Stimulated activated CD8-positive, alpha-beta memory T cell treated with anti-CD3 and anti-CD28 coated beads, Interleukin-7, amount 100 ng/mL, for 4 hours (primary cell): ENCODE measurements at regions not wholly inside any gene's neighbourhood (a gene's known extent, or its start where the extent isn't known, plus 50 kb on each side); places are given as distances from the start of the nearest gene placed in this dataset.

Experiments
- DNase-seq, 2 donors: peaks; one replicate each; pipeline ENCODE4 v3.0.0-alpha.2; 2020; ENCODE audit warnings: low read depth in 2 of 2

GRCh38 chr2:120440521-120441350, 94.8 kb downstream of the INHBB start:
- no peak for DNase-seq

- no peak for DNase-seq
Measured at GRCh38 chr2:120441351-120441700, 95.4 kb downstream of the INHBB start.

DNA sequence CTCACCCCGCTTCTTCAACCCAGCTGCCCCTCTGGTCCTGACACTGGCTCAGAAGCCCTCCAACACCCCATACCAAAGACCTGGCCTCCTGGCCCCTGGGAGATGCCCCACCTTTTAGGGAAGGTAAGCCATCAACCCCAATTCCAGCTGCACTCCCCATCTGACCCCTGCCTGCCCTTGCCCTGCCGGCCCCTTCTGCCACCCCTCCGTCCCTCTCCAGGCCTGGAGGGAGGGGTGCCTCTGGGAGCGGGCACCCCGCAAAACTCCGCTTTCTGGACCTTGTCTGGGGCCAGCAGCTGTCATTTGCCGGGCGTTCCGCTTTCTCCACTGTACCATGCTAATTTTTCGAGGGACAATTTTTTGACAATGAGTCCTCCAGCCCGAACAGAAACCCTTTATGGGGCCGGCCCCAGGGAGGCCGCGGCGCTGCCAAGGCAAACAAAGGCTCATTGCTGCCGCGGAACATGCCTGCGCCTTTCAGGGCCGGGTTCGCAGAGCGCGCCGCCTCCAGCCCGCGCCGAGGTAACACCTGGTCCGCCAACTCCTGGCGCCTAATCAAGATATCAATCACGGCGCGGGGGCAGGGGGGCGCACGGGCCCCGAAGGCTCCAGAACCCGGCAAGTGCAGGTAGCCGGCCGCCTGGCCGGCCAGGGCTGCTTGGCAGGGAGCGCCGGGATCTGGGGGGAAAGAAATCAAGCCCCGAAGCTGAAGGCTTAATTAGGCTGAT, 96.0 kb downstream of the INHBB start:
- no peak for DNase-seq

DNA sequence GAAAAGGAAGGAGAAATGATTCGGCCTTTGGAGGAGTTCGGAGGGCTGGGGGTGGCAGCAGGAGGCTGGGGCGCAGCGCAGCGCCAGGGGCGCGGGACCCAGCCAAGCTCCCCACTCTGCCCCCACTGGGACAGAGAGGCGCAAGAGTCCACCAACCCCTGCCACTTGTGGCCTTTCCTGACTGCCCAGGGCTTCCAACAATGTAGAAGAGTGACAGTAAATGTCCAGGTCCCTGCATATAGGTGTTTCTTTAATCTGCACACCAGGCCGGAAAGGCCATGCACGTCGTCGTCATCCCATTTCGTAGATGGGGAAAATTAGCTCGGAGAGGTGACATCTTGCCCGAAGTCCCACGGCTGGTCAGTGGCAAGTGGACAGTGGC, 96.6 kb downstream of the INHBB start:
- DNase-seq, result no peak

GRCh38 chr2:120442923-120443571, 97.1 kb downstream of the INHBB start:
- DNase-seq, result no peak

DNA sequence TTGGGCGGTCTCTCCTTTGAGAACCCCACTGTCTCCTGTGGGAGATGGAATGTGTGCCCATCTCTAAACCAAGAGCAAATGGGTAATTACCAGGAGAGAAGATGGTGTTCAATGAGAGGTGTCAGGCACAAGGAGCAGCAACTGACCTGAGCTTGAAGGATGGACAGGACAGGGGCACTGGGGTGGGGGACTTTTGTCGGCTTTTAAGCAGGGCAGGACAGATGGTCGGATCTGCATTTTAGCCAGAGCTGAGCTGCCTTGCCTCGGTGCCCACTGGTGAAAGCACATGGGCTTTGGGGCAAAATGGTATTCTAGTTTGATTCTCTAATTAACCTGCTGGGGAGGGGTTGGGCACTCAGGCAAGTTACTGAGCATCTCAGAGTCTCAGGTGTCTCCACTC, 98.0 kb downstream of the INHBB start:
- DNase-seq, result no peak

DNA sequence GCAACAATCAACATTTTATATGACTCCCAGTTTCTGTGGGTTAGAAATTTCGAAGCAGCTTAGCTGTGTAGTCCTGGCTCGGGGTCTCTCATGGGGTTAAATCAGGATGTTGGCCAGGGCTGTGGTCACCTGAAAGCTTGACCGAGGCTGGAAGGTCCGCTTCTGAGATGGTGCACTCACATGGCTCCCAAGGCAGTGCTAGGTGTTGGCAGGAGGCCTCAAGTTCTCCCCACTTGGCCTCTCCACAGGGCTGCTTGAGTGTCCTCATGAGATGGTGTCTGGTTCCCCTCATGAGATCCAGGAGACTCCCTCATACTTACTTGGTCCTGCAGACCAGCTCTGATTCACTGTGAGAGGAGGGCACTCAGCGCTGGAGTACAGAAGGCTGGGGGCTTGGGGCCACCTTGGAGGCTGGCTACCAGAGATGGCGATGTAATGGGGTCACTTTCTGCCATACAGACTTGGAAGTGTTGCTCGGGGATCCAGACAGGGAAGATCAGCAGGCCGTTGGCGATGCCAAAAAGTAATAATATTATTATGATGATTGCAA, 98.8 kb downstream of the INHBB start:
- DNase-seq, result no peak

GRCh38 chr2:120445449-120446143, 99.7 kb downstream of the INHBB start:
- DNase-seq, result no peak

GRCh38 chr2:120446236-120447126, 100.5 kb downstream of the INHBB start:
- DNase-seq, result no peak

DNA sequence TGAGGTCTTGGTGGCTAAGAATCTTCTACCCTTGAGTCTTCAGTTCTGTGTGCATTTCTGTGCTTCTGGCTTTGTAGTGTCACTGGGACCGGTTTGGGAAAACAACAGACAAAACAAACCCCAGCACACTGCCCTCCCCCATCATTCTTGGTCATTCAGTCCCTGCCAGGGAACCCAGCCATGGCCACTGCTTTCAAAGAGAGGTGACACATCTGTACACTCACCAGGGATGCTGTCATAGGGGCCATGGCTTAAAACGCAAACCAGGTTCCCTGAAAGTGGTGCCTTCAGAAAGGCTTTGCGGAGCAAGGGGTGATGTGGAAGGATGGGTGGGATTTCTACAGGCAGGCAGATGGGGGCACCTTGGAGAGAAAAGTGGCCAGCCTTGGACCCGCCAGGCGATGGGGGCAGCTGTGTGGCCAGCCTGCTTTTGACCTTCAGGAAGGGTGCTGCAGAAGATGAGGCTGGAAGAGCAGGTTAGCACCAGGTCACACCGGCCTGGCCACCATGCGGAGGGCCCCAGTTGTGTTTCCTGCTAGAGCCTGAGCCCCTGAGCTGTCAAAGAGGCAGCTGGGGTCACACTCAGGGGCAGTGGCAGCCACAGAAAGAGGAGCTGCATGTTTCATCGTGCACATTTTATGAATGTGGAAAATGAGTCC, 101.3 kb downstream of the INHBB start:
- DNase-seq, result no peak

DNA sequence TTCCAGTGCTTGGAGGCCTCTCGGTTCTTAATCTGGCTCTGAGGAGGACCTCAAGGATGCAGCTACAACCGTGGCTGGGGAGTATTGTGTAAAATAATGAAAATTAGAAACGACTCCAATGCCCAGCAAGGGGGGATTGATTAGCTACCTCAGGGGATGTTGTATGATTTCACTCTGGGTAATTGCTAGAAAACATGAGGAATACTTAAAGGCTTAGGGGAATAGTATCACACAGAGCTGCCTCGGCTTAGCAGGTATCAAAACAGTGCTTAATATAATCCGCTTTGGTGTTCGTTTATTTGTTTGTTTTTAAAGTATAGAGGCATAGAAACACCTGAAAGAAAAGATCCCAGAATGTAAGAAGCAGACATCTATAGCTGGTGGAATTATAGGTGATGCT, 102.5 kb downstream of the INHBB start:
- no peak for DNase-seq

- DNase-seq, result no peak
Measured at GRCh38 chr2:120448961-120449810, 103.2 kb downstream of the INHBB start.

DNA sequence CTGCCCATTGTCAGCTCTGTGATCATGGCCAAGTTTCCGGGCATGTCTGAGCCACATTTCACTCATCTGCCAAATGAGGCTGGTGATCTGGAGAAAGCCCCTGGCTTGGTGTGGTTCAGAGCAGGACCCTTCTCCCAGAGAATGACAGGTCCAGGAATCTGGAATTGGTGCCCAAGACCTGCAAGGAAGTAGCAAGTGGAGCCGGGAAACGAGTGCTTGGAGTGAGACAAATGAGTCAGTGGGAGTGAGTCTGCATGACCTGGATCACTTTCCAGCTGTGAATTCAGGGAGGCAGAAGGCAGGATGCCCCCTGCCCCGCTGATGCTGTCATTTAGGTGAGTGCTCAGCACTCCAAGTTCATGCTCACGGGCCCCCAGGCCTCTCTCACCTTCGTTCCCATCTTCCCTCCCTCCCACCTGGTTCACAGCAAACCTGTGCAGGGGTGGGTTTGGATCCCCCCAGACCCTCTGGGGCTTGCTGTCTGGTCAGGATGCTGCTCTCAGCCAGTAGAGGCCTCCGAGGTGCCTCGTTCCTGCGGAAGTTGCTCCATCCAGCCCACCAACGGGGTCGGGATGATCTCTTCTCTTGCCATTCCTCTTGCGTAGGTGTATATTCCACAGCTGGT, 104.4 kb downstream of the INHBB start:
- no peak for DNase-seq

DNA sequence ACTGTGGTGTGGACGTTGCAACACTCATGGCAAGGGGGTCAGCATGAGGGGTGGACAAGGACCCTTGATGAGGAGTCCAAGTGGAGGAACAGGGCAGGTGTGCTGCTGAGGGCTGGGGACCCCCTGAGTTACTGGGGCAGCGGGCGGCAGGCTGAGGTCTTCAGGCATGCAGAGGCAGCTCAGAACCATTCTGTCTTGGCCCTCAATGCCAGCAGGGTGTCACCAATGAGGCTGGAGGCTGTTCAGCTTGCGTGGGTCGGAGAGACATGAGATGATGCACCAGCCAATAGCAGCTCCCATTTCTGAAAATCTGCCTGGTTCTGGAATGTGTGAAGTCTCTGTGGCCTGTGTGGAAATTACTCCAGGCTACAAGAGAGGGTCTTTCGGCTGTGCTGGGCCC, 105.4 kb downstream of the INHBB start:
- DNase-seq, result no peak

DNA sequence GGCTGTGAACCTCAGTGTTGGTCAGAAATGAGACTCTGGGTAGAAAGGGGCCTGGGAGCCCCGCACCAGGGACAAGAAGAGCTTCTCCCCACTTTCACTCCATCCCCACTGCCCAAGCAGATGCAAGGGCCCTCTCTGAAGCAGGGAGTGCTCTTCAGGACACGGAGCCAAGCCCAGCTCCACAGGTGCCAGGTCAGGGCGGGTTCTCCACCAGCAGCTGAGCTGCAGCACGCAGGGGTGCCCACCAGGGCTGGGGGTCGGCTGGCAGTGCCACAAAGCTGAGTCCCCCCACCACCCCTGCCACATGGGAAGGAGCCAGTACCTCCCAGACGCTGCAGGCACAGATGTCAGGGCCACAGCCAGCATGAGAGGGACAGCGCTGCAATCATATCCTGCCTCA, 106.2 kb downstream of the INHBB start:
- DNase-seq, result no peak

DNA sequence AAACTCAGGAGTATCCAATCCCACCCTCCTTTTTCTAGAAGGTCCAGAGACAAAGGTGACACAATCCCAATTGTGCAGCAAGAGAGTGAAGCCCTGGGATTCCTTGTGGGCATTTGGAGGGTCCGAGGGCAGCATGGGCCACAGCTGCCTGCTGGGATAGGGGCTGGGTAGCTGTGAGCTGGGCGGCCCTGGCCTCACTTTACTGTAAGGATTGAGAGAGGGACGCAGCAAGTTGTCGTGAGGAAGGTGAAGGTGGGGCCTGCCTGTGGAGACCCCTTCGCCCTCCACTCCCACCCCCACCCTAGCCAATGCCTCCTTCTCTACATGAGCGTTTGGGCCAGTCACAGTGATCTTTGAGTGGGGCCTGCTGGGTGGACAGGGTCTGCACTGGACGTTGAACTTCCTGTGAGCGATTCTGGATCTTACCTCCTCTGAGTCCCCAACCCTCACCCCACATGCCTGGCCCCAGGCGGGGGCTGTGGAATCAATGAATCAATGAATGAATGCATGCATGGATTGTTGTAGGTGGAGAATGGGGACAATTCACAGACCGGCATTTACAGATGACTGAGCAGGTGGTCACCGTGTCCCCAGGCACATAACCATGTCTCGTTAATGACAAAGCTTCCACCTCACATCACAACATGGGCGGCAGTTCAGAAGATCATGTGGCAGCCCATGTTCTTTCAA, 107.2 kb downstream of the INHBB start:
- DNase-seq, result no peak

GRCh38 chr2:120453635-120453998, 107.7 kb downstream of the INHBB start:
- DNase-seq, result no peak

- DNase-seq, result no peak
Measured at GRCh38 chr2:120454654-120455385, 108.9 kb downstream of the INHBB start.
